Body of pancreas (tissue), 4 donors: ENCODE measurements at regions not wholly inside any gene's neighbourhood (a gene's known extent, or its start where the extent isn't known, plus 50 kb on each side); places are given as distances from the start of the nearest gene placed in this dataset.

ENCODE experiments used
- ATAC-seq: fragments of 150-250 bp; one replicate; pipeline ENCODE4 v1.9.1; 2016
- DNase-seq, 4 donors: peaks; one replicate each; pipeline ENCODE4 v3.0.0-alpha.2; 2019
- H3K27ac ChIP-seq, 4 donors: fragments of 200-600 bp; sonication (generic); 1 replicate in 3 of 4; 2 replicates in 1 of 4; pipeline versions ENCODE4 v1.5.1 to v1.6.1; 2016 to 2019; ENCODE audit warnings: mild to moderate bottlenecking in 1 of 4, mixed read lengths in 1 of 4, moderate library complexity in 1 of 4
- H3K27me3 ChIP-seq, 2 donors: fragments of 200-600 bp; sonication (generic); one replicate each; pipeline ENCODE4 v1.6.0; 2016; ENCODE audit warnings: mild to moderate bottlenecking in 1 of 2
- H3K36me3 ChIP-seq, 2 donors: fragments of 200-600 bp; sonication (generic); replicated peaks in 1 of 2; 2 replicates each; pipeline ENCODE4 v1.5.1; 2016; ENCODE audit warnings: low read depth in 2 of 2; ENCODE audit not compliant: insufficient read depth in 1 of 2
- H3K4me1 ChIP-seq: fragments of 200-600 bp; sonication (generic); one replicate; pipeline ENCODE4 v1.6.0; 2016
- H3K4me3 ChIP-seq, 2 donors: fragments of 200-600 bp; sonication (generic); 1 replicate in 1 of 2; 2 replicates in 1 of 2; pipeline ENCODE4 v1.5.1; 2016 to 2019
- H3K9me3 ChIP-seq, 3 donors: fragments of 200-600 bp; sonication (generic); 1 replicate in 2 of 3; 2 replicates in 1 of 3; pipeline ENCODE4 v1.5.1; 2016
- CTCF ChIP-seq, 7 experiments: fragments of 450-650 bp in 4 of 7; fragments of 200-600 bp in 3 of 7; sonication (generic) in 3 of 7; IDR thresholded peaks; one replicate each; pipeline ENCODE4 v1.5.1; 2016 to 2019; ENCODE audit warnings: antibody characterized with exemption in 7 of 7
- POLR2A ChIP-seq, 3 donors: fragments of 450-650 bp; IDR thresholded peaks; one replicate each; pipeline ENCODE4 v1.6.1; 2016; ENCODE audit warnings: antibody characterized with exemption in 3 of 3, mild to moderate bottlenecking in 2 of 3
- WGBS, 2 donors: methylation state at CpG; one replicate each; pipeline ENCODE4 v1.1.5; 2017; 5-methylcytosine and 5-hydroxymethylcytosine counted together
- intact Hi-C: fragments of 100-400 bp; cut with DNase I; formaldehyde crosslinking; loops from one replicate; pipeline ENCODE4 v1.15.1; 2023

- intact Hi-C loops = no loop called here
- no peaks in the 10 kb centered on the region for H3K9me3 ChIP-seq
- no peaks in the 10 kb centered on the region for H3K4me1 ChIP-seq
- no peak overlapping the region for H3K27ac ChIP-seq
- TF ChIP-seq CTCF (IDR thresholded peaks at IDR 0.05) (no peak), POLR2A (IDR thresholded peaks at IDR 0.05) (no peak)
- WGBS, 2 donors = 73 to 78% methylated on average over 6 of the region's 6 CpGs
- H3K4me3 ChIP-seq = no peak overlapping the region
- no peaks in the 10 kb centered on the region for H3K27me3 ChIP-seq
- no peak for ATAC-seq
- no peak for DNase-seq
- H3K36me3 ChIP-seq = no peaks in the 10 kb centered on the region
Observed at GRCh38 chr4:149923736-149924135, 108.1 kb upstream of the IQCM start.

GRCh38 chr4:149927514-149927913, 111.9 kb upstream of the IQCM start:
- 78 to 80% methylated on average over 3 of the region's 3 CpGs for WGBS, 2 donors
- H3K36me3 ChIP-seq = no peaks in the 10 kb centered on the region
- H3K27ac ChIP-seq = no peak overlapping the region
- intact Hi-C loops = no loop called here
- no peak for ATAC-seq
- H3K27me3 ChIP-seq = no peaks in the 10 kb centered on the region
- H3K9me3 ChIP-seq = no peaks in the 10 kb centered on the region
- DNase-seq = no peak
- no peak overlapping the region for H3K4me3 ChIP-seq
- TF ChIP-seq CTCF (IDR thresholded peaks at IDR 0.05) (no peak), POLR2A (IDR thresholded peaks at IDR 0.05) (no peak)
- no peaks in the 10 kb centered on the region for H3K4me1 ChIP-seq

GRCh38 chr4:149928507-149928906, 112.9 kb upstream of the IQCM start:
- no peaks in the 10 kb centered on the region for H3K36me3 ChIP-seq
- no peak overlapping the region for H3K4me3 ChIP-seq
- ATAC-seq (no peak), DNase-seq (no peak)
- H3K9me3 ChIP-seq = no peaks in the 10 kb centered on the region
- intact Hi-C loops = no loop called here
- H3K27ac ChIP-seq = no peak overlapping the region
- H3K27me3 ChIP-seq = no peaks in the 10 kb centered on the region
- TF ChIP-seq POLR2A (IDR thresholded peaks at IDR 0.05) = no peak
- no peak for TF ChIP-seq CTCF (IDR thresholded peaks at IDR 0.05)
- 74 to 76% methylated on average over 1 of the region's 1 CpG for WGBS, 2 donors
- H3K4me1 ChIP-seq = no peaks in the 10 kb centered on the region

- no peak for TF ChIP-seq CTCF (IDR thresholded peaks at IDR 0.05)
- no peak for TF ChIP-seq POLR2A (IDR thresholded peaks at IDR 0.05)
- H3K27me3 ChIP-seq = no peaks in the 10 kb centered on the region
- 71 to 87% methylated on average over 2 of the region's 2 CpGs for WGBS, 2 donors
- no peak overlapping the region for H3K4me3 ChIP-seq
- H3K36me3 ChIP-seq = no peaks in the 10 kb centered on the region
- intact Hi-C loops = no loop called here
- H3K9me3 ChIP-seq = no peaks in the 10 kb centered on the region
- DNase-seq (no peak), ATAC-seq (no peak)
- H3K27ac ChIP-seq = no peak overlapping the region
- H3K4me1 ChIP-seq = no peaks in the 10 kb centered on the region
Observed at GRCh38 chr4:149931431-149931830, 115.8 kb upstream of the IQCM start.

GRCh38 chr4:149932188-149932587, 116.5 kb upstream of the IQCM start:
- DNase-seq (no peak), ATAC-seq (no peak)
- WGBS, 2 donors = 66 to 71% methylated on average over 3 of the region's 3 CpGs
- Histone ChIP-seq H3K9me3 (no peaks in the 10 kb centered on the region), H3K4me1 (no peaks in the 10 kb centered on the region), H3K27ac (no peak overlapping the region), H3K36me3 (no peaks in the 10 kb centered on the region), H3K27me3 (no peaks in the 10 kb centered on the region), H3K4me3 (no peak overlapping the region)
- intact Hi-C loops = no loop called here
- no peak for TF ChIP-seq CTCF (IDR thresholded peaks at IDR 0.05)
- no peak for TF ChIP-seq POLR2A (IDR thresholded peaks at IDR 0.05)
